Lower leg skin (tissue), 3 donors: ENCODE measurements at regions not wholly inside any gene's neighbourhood (a gene's known extent, or its start where the extent isn't known, plus 50 kb on each side); places are given as distances from the start of the nearest gene placed in this dataset.

Source experiments
- CTCF ChIP-seq, 3 donors: fragments of 450-650 bp; IDR thresholded peaks; one replicate each; pipeline ENCODE4 v1.5.1; 2016; ENCODE audit warnings: antibody characterized with exemption in 3 of 3, mild to moderate bottlenecking in 3 of 3, moderate library complexity in 2 of 3
- POLR2A ChIP-seq, 2 donors: fragments of 450-650 bp; IDR thresholded peaks; one replicate each; pipeline ENCODE4 v1.6.1; 2016 to 2017; ENCODE audit warnings: antibody characterized with exemption in 2 of 2, mild to moderate bottlenecking in 1 of 2, moderate library complexity in 1 of 2

DNA sequence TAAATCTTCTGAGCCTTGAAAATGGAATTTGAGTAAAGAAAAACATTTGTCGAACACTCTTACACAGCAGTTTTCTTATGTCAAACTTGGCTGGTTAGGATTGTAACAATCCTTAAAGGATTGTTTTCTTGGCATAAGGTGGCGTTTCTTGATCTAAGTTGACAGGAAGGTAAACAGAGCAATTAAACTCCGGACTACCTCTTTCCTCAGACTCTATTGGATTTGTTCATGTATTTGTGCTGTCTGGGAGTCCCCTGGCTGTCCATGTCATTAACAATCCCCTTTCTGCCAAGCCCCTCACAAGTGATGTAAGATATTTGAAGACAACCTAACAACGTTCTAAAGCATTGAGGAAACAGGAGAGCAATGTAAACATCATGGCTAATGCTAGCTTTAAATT, 222.5 kb upstream of the SNX19 start:
- TF ChIP-seq POLR2A (IDR thresholded peaks at IDR 0.05) (no peak), CTCF (IDR thresholded peaks at IDR 0.05) (no peak)
